SK-N-SH (cell line): ENCODE measurements at regions not wholly inside any gene's neighbourhood (a gene's known extent, or its start where the extent isn't known, plus 50 kb on each side); places are given as distances from the start of the nearest gene placed in this dataset.

Experiments used
- MAX ChIP-seq: IDR thresholded peaks from 2 replicates; pipeline ENCODE4 v1.4.0; 2012; ENCODE audit warnings: low read depth
- POLR2AphosphoS5 ChIP-seq: IDR thresholded peaks from 2 replicates; pipeline ENCODE4 v1.6.1; 2012; ENCODE audit warnings: low read depth, low read length

DNA sequence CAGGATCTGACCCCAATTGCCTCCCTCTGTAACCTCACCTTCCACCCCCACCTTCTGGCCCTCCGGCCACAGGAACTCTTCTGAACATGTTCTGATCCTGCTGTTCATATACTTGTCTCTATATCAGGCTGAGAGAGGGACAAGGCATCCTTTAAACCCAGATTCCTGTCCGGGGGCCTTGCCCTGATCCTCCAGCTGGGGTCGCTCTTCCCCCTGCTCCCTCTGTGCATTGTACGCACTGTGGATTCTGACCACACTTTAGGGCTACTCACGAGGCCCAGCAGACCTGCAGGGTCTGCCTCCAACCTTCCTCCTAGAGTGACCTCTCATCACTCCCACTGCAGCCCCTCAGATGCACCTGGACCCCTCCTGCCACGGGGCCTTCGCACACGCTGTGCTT, 269.3 kb downstream of the UQCRFS1 start:
- TF ChIP-seq POLR2AphosphoS5 (no peak), MAX (no peak)
